ENCODE measurements at regions not wholly inside any gene's neighbourhood (a gene's known extent, or its start where the extent isn't known, plus 50 kb on each side); places are given as distances from the start of the nearest gene placed in this dataset.
"Not testable (repeated sequence)": the region's sequence is repeated elsewhere in the genome, so short reads cannot be mapped to it uniquely, and the experiment has no call there.

DNA sequence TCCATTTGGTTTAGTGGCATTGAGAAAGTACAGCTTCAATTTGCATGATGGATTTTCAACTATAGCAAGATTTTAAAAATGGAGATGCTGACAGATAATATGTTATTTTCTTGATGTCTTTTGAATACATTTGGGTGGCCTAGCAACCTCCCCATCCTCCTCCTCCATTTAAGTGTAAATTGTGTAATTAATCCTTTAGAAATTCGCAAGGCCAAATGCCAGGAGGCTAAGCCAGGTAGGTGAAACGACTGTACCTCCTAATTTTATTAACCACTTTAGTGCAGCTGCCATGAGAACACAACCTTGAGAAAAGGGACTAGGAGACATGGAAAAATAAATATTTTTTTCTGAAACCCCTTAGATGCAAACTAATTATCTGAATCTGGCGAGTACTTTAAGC lies 248.8 kb downstream of the MRPS30 start:
- DNase-seq (ENCODE audit: low spot score) = no peak

DNA sequence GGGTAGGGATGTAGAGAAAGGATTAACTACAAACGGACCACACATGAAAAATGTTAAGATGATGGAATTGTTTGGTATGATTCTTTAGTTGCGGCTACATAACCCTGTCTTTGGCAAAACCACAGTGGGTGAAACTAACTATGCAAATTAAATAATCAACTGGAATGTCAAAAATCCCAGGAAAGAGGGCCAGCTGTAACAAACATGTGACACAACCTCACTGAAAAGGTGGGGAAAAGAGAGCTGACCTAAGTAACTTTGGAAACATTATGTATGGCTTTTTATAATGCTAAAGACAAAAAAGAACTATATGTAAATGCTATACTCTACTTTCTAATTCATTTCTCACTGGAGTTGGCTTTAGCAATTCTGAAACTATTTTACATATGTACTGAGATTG lies 252.0 kb downstream of the MRPS30 start:
- no peak for DNase-seq (ENCODE audit: low spot score)

DNA sequence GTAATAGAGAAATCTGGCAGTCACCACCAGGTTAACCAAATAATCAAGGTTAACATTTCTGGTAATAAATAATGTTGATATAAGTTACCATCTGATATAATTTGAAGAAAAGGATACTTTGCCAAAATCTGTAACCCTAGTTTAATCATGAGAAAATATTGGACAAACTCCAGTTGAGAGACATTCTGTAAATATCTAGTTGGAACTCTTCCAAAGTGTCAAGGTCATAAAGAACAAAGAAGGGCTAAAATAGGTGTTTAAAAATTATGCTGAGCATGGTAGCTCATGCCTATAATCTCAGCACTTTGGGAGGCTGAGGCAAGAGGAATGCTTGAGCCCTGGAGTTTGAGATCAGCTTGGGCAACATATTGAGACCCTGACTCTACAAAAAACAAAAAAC lies 253.3 kb downstream of the MRPS30 start:
- DNase-seq (ENCODE audit: low spot score) = no peak

DNA sequence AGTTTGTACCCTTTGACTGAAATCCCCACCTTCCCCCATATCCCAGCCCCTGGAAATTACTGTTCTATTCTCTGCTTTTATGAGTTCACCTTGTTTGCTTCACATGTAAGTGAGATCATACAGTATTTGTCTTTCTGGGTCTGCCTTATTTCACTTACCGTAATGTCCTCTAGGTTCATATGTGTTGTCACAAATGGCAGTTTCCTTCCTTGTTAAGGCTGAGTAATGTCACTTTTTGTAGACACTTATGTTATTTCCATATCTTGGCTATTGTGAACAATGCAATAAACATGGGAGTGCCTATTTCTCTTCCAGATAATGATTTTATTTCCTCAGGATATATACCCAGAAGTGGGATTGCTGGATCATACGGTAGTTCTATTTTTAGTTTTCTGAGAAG lies 272.3 kb downstream of the MRPS30 start:
- no peak for DNase-seq (ENCODE audit: low spot score)

DNA sequence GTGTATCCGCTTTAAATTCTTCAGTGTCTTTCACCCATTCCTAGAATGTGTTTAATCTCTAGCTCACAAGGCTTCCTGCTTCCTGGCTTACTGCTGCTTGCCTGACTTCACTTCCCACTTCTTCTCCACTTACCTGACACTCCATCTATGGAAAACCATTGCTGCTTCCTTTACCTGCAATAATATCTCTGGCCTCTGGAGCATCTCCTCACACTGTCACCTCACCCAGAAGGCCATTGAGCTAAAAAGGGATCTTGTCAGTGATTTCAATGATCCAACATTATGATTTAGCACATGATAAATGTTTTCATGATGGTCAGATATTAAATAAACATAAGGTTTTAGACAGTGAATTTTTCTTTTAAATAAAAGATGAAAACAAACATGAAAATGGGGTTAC lies 281.1 kb downstream of the MRPS30 start:
- DNase-seq (ENCODE audit: low spot score) = no peak

DNA sequence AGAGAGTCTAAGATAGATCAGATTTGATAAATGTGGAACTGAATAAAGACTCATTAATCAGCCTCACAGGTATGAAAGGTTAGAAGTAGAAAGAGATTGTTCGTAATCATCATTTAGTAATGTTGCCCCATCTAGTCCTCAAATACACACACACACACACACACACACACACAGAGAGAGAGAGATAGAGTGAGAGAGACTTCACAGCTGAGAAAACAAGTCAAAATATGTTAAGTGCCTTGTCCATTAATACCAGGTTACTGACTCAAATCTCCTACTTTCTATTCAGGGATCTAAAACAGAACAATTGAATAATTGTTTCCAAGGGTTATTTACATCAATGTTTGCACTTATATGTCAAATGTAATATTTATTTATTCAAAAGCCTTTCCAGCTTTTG lies 284.6 kb downstream of the MRPS30 start:
- no peak for DNase-seq (ENCODE audit: low spot score)

DNA sequence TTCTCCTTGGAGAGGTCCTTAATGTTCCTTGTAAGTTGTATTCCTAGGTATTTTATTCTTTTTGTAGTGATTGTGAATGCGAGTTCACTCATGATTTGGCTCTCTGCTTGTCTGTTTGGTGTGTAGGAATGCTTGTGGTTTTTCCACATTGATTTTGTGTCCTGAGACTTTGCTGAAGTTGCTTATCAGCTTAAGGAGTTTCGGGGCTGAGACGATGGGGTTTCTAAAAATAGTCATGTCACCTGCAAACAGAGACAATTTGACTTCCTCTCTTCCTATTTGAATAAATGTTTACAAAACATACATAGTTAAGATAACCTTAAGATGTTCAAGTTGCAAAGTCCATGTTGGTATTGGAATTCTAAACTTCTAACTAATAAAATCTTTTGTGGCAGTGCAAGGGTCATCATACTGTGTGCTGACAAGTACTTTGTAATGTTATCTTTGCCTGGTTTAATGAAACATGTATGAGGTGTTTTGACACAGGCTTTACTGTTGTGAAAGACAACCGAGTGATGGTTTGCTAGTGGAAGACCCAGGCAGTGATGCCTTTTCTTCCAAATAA lies 286.2 kb downstream of the MRPS30 start:
- DNase-seq (ENCODE audit: low spot score) = no peak

DNA sequence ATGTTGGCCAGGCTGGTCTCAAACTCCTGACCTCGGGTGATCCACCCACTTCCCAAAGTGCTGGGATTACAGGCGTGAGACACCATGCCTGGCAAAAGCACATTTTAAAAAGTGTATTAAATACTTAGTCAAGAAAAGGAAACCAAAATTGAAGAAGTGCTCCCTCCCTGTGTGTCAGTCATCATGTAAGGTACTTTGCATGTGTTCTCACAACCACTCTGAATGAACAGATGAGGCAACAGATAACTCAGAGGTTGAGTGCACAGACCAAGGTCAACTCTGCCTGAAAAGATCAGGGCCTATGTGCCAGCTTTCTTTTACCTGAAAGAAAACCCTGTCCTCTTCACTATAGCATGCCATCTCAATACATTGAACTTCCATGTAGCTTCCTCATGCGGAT lies 289.7 kb downstream of the MRPS30 start:
- no peak for DNase-seq (ENCODE audit: low spot score)

DNA sequence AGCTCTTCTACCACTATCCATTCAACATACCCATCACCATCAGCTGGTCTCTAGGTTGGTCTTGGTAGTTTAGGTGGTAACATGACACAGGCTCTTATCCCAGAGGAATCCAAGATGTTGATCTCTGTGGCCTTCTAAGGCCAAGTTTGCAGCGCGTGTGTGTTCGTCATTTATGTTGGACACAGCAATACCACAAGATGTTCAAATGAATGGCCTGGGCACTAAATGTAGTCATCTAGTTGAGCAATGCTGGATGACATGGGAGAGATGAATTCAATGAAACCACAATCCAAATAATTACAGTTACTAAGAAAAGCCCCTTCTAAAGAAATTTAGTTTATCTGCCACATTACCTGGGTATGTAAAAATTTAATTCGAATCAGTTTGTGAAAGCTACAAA lies 292.4 kb downstream of the MRPS30 start:
- no peak for DNase-seq (ENCODE audit: low spot score)

DNA sequence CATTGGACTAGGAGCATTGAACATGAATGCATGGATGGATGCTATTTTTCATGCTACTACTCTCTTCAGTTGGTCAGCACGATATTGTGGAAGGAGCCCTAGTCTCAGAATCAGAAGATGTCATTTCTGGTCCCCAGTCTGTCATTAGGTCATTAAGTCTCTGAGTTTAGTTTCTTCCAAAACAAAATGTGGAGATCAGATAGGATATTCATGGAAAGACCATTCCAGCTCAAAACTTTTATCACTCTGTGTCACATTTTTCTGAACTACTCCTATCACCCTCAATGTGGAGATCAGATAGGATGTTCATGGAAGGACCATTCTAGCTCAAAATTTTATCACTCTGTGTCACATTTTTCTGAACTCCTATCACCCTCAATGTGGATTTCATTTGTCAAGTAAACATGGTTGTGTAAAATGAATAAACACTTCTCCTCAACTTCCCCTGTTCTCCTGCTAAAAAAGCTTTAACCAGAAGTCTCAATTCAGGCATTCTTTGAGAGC lies 296.8 kb downstream of the MRPS30 start:
- no peak for DNase-seq (ENCODE audit: low spot score)

DNA sequence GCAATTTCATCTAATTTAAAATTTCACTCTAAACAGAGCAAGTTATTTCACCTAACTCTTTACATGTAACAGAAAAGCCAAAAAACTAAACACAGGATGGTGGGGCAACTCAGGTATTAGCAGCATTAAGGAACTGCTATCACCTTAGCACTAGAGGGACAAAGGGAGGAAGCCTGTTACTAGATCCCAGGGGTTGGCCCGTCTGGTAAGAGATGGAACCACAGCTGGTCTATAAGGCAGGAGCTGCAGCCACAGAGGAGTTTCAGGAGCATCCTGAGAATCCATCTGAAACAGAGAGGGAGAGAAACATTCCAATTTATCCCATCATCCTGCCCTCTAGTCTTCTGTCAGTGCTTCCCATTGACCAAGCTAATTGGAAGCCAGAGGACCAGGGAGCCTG lies 300.3 kb downstream of the MRPS30 start:
- no peak for DNase-seq (ENCODE audit: low spot score)

DNA sequence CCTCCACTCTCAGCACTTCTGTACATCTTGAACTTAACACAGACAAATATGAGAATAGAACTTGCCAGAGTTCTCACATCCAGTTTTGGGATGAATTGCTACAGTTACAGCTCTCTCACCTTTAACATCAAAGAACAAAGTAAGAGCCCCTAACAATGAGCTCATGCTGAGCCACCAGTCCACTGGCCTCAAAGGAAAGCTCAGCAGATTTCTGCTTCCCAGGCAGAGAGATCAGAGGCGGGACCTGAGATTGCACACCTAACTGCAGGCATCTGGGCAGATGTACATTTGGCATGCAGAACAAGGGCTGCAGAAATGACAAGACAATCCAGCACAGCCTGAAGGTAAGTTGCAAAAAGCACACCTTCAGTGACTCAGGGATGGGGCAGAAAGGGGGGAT lies 300.9 kb downstream of the MRPS30 start:
- no peak for DNase-seq (ENCODE audit: low spot score)

DNA sequence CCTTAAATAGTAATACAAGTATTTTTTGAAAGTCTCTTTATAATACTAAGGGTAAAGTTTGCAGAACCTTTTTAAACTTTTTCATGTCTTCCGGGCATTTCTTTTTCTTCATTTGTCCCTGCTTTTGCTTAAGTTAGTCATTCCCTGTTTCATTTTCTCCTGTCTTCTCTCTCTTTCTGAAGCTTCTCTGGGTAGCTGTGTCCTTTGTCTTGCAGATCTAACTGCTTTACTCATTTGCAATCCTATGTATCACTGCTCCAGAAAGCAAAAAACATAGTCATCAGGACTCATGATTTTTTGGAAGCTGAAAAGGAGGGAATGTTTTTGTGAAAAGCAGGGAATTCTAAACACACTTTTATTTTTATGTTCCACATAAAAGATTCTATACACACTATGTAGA lies 301.7 kb downstream of the MRPS30 start:
- DNase-seq (ENCODE audit: low spot score) = no peak

DNA sequence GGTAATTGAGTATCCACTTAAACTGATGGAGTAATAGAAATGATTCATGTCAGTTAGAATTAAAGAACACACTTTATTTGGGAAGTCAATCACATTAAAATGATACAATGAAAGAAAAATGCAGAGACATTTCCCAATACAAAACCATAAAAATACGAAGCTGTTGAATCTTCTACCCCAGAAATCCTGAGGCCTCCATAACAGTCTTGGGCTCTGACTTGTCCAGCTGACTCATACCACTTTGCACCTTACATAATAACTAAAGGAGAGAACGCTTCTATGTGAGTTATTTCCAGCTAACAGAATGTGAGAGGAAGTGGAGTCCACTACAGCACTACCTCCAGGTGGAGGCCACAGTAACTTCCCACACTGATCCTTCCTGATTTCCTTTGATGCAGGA lies 305.0 kb downstream of the MRPS30 start:
- no peak for DNase-seq (ENCODE audit: low spot score)

DNA sequence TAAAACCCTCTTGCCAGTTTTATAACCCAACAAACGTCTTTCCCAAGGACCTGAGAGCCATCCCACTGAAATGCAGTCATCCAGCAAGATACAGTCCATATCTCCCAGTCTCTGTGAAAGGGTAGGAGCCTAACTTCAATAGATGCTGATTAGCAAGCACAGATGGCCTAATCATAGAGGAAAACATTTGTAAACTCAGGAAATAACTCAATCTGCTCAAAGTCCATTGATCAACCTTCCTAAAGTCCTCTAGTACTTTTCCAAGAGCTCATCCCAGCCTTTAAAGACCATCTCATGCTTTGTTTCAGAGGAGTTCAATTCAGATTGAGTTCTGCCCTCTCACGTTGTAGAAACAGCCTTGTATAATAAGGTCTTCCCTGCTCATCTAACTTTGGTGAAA lies 324.2 kb downstream of the MRPS30 start:
- no peak for DNase-seq (ENCODE audit: low spot score)

DNA sequence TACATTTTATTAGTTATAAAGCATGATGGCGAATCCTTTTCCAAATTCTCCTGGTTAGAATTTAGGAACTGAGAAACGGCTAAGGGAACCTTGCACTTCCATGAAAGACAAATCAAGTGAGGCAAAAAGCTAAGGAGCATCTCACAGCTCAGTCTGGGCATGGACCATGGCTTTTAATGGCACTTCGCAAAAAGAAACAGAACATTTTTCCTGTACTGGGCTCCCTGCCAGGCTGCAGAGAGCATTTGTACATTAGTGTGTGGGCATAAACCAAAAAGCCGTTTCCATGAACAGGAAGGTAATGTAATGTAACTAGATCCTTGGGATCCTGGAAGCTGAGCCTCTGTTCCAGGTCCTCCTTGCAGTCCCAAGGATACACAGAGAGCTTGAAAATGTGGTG lies 354.2 kb downstream of the MRPS30 start:
- DNase-seq (ENCODE audit: low spot score) = no peak

DNA sequence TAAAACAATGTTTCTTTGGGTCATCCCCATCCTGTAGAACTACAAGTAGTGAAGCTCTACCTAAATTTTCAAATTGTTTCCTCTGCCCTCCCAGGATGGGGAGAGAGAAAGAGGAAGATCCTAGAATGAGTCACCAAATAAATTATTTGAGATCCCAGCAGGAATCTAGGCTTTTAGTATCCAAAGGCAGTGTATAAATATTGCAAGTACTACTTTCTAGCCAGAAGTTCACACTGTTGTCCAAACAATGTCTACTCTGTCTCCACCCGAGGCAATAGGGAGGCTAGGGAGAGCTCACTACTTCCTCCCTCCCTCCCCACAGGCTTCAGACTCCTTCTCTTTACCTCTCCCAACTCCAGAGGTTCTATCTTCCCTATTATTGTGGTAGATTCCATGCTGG lies 362.8 kb downstream of the MRPS30 start:
- DNase-seq (ENCODE audit: low spot score) = no peak

DNA sequence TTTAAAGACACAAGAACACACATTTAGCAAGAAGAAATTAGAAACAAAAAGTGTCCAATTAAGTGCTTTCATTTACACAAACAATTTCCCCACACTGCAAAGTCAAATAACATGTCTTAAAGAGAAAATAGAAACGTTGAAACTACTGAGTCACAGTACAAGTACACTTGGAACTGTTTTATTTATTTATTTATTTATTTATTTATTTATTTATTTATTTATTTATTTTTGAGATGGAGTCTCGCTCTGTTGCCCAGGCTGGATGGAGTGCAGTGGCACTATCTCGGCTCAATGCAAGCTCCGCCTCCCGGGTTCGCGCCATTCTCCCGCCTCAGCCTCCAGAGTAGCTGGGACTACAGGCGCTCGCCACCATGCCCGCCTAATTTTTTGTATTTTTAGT lies 363.9 kb downstream of the MRPS30 start:
- DNase-seq (ENCODE audit: low spot score) = not testable (repeated sequence)

DNA sequence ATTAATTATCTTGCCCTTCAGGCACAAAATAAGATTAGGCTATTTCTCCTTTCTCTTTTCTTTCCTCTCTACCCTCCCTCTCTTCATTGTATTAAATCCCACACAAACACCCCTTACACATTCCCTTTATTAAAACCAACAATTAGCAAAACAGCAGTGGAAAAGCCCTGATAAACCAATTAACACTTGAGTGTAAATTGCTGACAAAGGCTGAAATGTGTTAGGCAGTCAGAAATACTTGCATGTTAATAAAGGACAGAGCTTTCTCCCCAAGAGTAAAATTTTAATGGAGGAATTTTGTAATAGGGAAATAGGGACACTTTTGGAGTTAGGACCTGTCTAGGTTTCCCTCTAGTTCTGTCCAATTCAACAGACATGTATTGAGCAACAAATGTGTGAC lies 370.9 kb downstream of the MRPS30 start:
- DNase-seq (ENCODE audit: low spot score) = no peak

DNA sequence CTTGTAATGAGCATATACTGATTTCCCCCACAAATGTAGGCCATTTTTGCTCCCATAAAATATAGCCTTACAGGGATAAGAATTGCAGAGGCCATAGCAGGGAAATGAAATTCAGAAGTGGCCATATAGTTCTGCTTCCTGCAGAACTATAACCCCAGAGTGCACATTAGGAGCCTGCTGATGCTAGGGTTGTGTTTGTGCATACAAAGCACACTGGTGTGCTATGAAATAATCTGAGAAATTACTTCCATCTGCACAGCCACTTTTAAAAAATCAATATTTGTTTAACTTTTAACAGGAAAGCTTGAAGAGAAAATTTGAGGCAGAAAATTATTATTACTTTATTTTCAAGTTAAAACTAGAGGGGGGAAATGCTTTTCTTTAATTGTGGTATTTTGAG lies 380.3 kb downstream of the MRPS30 start:
- no peak for DNase-seq (ENCODE audit: low spot score)

DNA sequence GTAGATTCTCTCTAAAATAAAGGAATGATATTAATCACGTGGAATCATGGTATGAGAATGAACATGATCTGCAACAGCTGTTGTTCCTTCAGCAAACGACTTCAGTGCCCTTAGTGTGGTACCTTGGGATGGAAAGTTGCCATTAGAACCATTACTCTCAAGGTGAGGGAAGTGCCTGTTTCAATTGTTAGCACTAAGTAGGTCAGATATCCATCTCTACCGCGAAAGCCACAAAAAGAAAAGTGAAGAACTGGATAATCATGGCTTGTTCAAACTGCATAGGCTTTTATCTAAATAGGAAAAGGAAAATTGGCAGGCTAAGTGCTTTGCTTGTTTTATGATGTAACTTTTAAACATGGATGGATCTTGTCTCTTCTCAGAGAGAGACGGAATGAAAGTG lies 380.7 kb downstream of the MRPS30 start:
- DNase-seq (ENCODE audit: low spot score) = no peak

DNA sequence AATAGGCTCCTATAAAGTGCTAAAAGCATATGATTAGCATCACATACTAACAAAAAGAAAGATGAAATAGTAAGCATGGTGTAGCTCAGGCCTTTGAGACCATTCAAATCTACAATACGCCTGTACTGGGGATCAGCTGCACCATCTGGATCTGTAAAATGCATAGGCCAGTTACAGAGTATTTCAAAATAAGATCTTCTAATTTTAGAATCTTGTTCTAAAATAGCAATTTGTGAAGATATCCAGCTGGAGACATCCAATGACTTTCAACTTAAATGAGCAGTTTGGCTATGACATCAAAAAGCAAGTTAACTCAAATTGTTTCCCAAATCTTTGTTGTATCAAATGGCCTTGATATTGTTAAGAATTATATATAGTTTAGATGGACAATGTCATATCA lies 386.3 kb downstream of the MRPS30 start:
- no peak for DNase-seq (ENCODE audit: low spot score)
